DND-41 (cell line): ENCODE measurements at regions not wholly inside any gene's neighbourhood (a gene's known extent, or its start where the extent isn't known, plus 50 kb on each side); places are given as distances from the start of the nearest gene placed in this dataset.

Experiments used
- EZH2 ChIP-seq: IDR thresholded peaks from 3 replicates; pipeline ENCODE4 v1.6.1; 2012; ENCODE audit warnings: borderline replicate concordance, low read depth, mild to moderate bottlenecking, moderate library complexity, low read length, inconsistent platforms; ENCODE audit not compliant: severe bottlenecking
- TF ChIP-seq, protein P1 (sequence below): IDR thresholded peaks from 2 replicates; pipeline ENCODE4 v1.5.1; 2012; ENCODE audit warnings: borderline replicate concordance, low read length, moderate library complexity, mild to moderate bottlenecking; ENCODE audit not compliant: poor library complexity, severe bottlenecking; ENCODE audit errors: extremely low read depth

- TF ChIP-seq, protein P1, sequence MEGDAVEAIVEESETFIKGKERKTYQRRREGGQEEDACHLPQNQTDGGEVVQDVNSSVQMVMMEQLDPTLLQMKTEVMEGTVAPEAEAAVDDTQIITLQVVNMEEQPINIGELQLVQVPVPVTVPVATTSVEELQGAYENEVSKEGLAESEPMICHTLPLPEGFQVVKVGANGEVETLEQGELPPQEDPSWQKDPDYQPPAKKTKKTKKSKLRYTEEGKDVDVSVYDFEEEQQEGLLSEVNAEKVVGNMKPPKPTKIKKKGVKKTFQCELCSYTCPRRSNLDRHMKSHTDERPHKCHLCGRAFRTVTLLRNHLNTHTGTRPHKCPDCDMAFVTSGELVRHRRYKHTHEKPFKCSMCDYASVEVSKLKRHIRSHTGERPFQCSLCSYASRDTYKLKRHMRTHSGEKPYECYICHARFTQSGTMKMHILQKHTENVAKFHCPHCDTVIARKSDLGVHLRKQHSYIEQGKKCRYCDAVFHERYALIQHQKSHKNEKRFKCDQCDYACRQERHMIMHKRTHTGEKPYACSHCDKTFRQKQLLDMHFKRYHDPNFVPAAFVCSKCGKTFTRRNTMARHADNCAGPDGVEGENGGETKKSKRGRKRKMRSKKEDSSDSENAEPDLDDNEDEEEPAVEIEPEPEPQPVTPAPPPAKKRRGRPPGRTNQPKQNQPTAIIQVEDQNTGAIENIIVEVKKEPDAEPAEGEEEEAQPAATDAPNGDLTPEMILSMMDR = no peak
- TF ChIP-seq EZH2 = no peak
Measured at GRCh38 chrX:99468993-99469392, 941.1 kb downstream of the PCDH19 start.
